AG09309 (cell line): ENCODE measurements at regions not wholly inside any gene's neighbourhood (a gene's known extent, or its start where the extent isn't known, plus 50 kb on each side); places are given as distances from the start of the nearest gene placed in this dataset.

Source experiments
- DNase-seq: peaks from one replicate; pipeline ENCODE4 v3.0.0-alpha.2; 2010; ENCODE audit warnings: low read depth
- H3K4me3 ChIP-seq: 2 replicates; pipeline ENCODE4 v1.5.1; 2011; ENCODE audit warnings: mild to moderate bottlenecking, low read depth, low read length, moderate library complexity; ENCODE audit not compliant: control insufficient read depth
- CTCF ChIP-seq: IDR thresholded peaks from 2 replicates; pipeline ENCODE4 v1.5.1; 2011; ENCODE audit warnings: mild to moderate bottlenecking, low read depth, low read length, inconsistent platforms; ENCODE audit not compliant: insufficient read depth, control insufficient read depth; ENCODE audit errors: missing control alignments

DNA sequence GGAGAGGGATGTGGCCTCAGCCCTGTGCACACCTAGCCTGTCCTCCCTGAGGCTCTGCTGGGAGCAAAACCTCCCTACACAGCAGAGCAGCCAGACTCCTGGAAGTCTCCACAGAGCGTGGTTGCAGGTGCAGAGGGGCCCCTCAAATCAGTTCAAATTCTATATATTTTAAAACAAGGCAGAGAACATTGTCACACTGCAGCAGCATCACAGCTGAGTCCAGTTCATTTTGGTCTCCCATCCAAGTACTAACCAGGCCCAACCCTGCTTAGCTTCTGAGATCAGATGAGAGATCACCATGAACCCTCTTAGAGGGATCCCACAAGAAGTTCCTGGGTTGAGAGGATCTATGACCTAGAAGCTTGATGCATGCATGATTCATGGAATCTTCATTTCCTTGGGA lies 331.0 kb upstream of the RGMA start:
- TF ChIP-seq CTCF = no peak
- no peak for DNase-seq
- no peak overlapping the region for H3K4me3 ChIP-seq

GRCh38 chr15:93418566-93418965 lies 329.6 kb upstream of the RGMA start:
- DNase-seq = no peak
- no peak overlapping the region for H3K4me3 ChIP-seq
- no peak for TF ChIP-seq CTCF

DNA sequence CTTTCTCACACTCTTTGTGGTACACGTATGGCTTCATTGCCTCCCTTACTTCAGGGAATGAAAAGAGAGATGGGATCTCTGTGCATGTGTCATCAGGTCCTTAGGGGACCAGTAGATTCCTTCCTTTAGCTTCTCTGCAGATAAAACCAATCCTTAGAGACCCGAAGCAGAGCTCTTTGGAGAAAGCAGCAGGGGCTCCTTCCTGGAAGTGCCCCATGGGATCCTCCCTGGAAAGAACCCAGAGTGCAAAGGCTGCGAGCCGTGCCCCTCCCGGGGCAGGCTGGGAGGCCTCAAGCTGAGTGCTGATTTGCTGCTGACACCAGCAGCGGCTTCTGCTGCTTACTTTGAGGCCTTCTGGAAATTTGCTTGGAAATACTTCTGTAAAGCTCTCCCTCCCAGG lies 328.6 kb upstream of the RGMA start:
- no peak for TF ChIP-seq CTCF
- DNase-seq = no peak

DNA sequence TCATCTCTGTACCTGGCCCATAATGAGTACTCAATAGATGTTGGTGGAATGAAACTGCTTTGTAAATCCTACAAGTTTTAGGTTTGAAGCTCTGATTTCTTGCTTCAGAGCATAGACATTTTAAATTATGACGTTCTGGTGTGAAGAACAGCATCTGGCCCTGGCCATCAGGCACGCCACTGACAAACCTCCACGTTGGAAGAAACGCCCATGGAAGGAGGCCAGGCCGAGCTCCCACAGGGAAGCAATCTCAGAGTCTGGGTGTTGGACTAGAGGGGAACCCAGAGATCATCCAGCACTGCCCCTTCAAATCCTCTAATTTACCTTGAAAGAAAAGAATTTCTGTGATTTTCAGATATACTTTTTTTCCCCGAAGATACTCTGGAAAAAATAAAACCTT lies 328.1 kb upstream of the RGMA start:
- no peak for TF ChIP-seq CTCF
- DNase-seq = no peak

More for the DNA sequence above, 328.6 kb upstream of the RGMA start:
- H3K4me3 ChIP-seq = no peak overlapping the region

GRCh38 chr15:93415576-93415975 lies 326.6 kb upstream of the RGMA start:
- no peak overlapping the region for H3K4me3 ChIP-seq
- no peak for TF ChIP-seq CTCF

More for the DNA sequence above, 328.1 kb upstream of the RGMA start:
- H3K4me3 ChIP-seq = no peak overlapping the region

GRCh38 chr15:93414576-93415231 lies 325.7 kb upstream of the RGMA start:
- H3K4me3 ChIP-seq = no peak overlapping the region
- DNase-seq = no peak
- TF ChIP-seq CTCF = no peak

More at GRCh38 chr15:93415576-93415975, 326.6 kb upstream of the RGMA start:
- DNase-seq = no peak
